Activated naive CD4-positive, alpha-beta T cell treated with anti-CD3 and anti-CD28 coated beads, Interleukin-2, amount 50 U/mL, for 24 hours (primary cell): ENCODE measurements at regions not wholly inside any gene's neighbourhood (a gene's known extent, or its start where the extent isn't known, plus 50 kb on each side); places are given as distances from the start of the nearest gene placed in this dataset.

ENCODE experiments used
- H3K27ac Mint-ChIP-seq: one replicate; pipeline ENCODE4 v1.8.0; 2021; ENCODE audit warnings: mild to moderate bottlenecking, mixed read lengths
- H3K27me3 Mint-ChIP-seq: one replicate; pipeline ENCODE4 v1.8.0; 2021; ENCODE audit warnings: mixed read lengths
- H3K36me3 Mint-ChIP-seq: one replicate; pipeline ENCODE4 v1.8.0; 2021; ENCODE audit warnings: mixed read lengths
- H3K4me1 Mint-ChIP-seq: one replicate; pipeline ENCODE4 v1.8.0; 2021; ENCODE audit warnings: mixed read lengths
- H3K4me3 Mint-ChIP-seq: one replicate; pipeline ENCODE4 v1.8.0; 2021; ENCODE audit warnings: mild to moderate bottlenecking, mixed read lengths
- H3K9me3 Mint-ChIP-seq: one replicate; pipeline ENCODE4 v1.8.0; 2021; ENCODE audit warnings: mixed read lengths

DNA sequence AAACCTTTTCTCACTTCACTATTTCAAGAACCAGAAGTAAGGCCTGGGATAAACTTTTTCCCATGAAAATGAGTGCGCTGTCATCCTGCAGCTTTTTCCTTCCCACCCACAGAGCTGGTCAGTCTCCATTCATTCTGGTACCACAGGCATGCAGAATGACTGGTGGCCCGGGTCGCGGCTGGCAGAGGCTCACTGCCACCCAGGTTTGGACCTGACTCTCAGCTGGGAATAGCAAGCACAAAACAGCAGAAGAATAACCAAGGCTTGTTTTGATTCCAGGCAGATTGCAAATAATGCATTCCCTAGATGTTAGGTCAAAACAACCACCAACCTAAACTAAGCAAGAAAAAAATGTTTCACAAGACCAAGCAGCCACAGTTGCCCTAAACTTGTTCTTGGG, 190.5 kb upstream of the NRP1 start:
- H3K27ac Mint-ChIP-seq: no peak overlapping the region
- H3K4me1 Mint-ChIP-seq: no peaks in the 10 kb centered on the region
- H3K27me3 Mint-ChIP-seq: peaks cover 8% of the 10 kb centered on the region
- no peak overlapping the region for H3K4me3 Mint-ChIP-seq
- no peaks in the 10 kb centered on the region for H3K36me3 Mint-ChIP-seq
- peaks cover 5% of the 10 kb centered on the region for H3K9me3 Mint-ChIP-seq

- Mint-ChIP-seq H3K27ac (no peak overlapping the region), H3K4me1 (no peaks in the 10 kb centered on the region), H3K27me3 (peaks cover 12% of the 10 kb centered on the region)
Measured at GRCh38 chr10:33524041-33524440, 189.6 kb upstream of the NRP1 start.

GRCh38 chr10:33523236-33523792, 188.8 kb upstream of the NRP1 start:
- Mint-ChIP-seq H3K27me3 (peaks cover 16% of the 10 kb centered on the region), H3K4me1 (no peaks in the 10 kb centered on the region), H3K27ac (no peak overlapping the region), H3K36me3 (no peaks in the 10 kb centered on the region), H3K9me3 (no peaks in the 10 kb centered on the region), H3K4me3 (no peak overlapping the region)

More at GRCh38 chr10:33524041-33524440, 189.6 kb upstream of the NRP1 start:
- H3K36me3 Mint-ChIP-seq: no peaks in the 10 kb centered on the region
- peaks cover under 1% of the 10 kb centered on the region for H3K9me3 Mint-ChIP-seq
- H3K4me3 Mint-ChIP-seq: no peak overlapping the region

DNA sequence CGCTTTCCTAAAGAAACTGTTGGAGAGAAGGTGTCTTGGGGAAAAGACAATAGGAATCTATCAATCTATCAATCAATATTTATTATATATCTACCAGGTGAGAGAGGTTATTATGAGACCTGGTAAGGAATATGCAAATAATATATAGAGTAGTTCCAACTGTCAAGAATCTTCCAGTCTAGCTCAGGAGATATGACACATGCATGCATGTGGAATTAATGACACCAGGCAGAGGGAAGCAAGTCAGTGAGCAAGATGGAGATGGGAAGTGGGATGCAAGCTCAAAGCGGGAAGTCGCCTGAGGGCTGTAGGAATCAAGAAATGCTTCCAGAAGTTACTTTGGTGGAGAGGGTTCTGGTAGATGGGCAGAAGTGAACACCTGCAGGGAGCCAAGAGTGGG, 187.4 kb upstream of the NRP1 start:
- no peak overlapping the region for H3K4me3 Mint-ChIP-seq
- no peaks in the 10 kb centered on the region for H3K4me1 Mint-ChIP-seq
- H3K27me3 Mint-ChIP-seq: peaks cover 16% of the 10 kb centered on the region
- H3K36me3 Mint-ChIP-seq: no peaks in the 10 kb centered on the region
- no peak overlapping the region for H3K27ac Mint-ChIP-seq
- H3K9me3 Mint-ChIP-seq: no peaks in the 10 kb centered on the region

GRCh38 chr10:33521062-33521461, 186.6 kb upstream of the NRP1 start:
- no peak overlapping the region for H3K4me3 Mint-ChIP-seq
- H3K4me1 Mint-ChIP-seq: no peaks in the 10 kb centered on the region
- H3K27me3 Mint-ChIP-seq: peaks cover 16% of the 10 kb centered on the region
- no peak overlapping the region for H3K27ac Mint-ChIP-seq
- H3K36me3 Mint-ChIP-seq: no peaks in the 10 kb centered on the region
- no peaks in the 10 kb centered on the region for H3K9me3 Mint-ChIP-seq

- no peaks in the 10 kb centered on the region for H3K36me3 Mint-ChIP-seq
- no peak overlapping the region for H3K27ac Mint-ChIP-seq
- H3K4me1 Mint-ChIP-seq: no peaks in the 10 kb centered on the region
- H3K27me3 Mint-ChIP-seq: peaks cover 16% of the 10 kb centered on the region
- no peak overlapping the region for H3K4me3 Mint-ChIP-seq
- no peaks in the 10 kb centered on the region for H3K9me3 Mint-ChIP-seq
Measured at GRCh38 chr10:33520223-33520622, 185.8 kb upstream of the NRP1 start.

DNA sequence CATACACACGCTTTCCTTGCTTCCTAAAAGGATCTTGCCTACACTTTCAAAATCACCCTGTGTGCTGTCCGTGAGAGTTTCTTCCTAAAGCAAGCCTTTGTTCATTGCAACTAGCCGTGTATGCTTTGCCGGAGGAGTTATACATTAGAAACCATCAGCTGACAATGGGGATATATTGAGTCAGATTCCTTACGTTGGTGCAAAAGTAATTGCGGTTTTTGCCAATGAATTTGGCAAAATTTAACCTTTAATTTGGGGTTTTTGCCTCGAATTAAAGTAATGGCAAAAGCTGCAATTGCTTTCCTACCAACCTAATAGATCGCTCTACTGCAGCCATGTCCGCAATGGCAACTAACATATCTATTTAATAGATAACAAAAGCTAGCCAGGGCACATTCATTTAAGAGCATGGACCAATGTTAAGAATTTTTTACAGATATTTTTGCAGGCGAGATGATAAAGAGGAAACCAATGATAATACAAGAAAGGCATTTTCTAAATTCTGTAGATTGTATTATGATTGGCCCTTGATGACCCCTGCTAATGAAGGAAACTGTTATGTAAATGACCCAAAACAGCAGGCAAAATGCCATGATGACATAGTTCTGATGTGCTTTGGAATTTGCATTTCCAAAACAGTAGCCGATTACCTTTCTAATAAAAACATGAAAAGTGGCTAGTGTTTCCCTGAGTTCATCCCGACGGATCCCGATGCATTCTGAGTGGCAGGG, 184.8 kb upstream of the NRP1 start:
- H3K36me3 Mint-ChIP-seq: no peaks in the 10 kb centered on the region
- no peak overlapping the region for H3K4me3 Mint-ChIP-seq
- H3K27ac Mint-ChIP-seq: no peak overlapping the region
- H3K27me3 Mint-ChIP-seq: peaks cover 16% of the 10 kb centered on the region
- H3K4me1 Mint-ChIP-seq: no peaks in the 10 kb centered on the region
- H3K9me3 Mint-ChIP-seq: no peaks in the 10 kb centered on the region

DNA sequence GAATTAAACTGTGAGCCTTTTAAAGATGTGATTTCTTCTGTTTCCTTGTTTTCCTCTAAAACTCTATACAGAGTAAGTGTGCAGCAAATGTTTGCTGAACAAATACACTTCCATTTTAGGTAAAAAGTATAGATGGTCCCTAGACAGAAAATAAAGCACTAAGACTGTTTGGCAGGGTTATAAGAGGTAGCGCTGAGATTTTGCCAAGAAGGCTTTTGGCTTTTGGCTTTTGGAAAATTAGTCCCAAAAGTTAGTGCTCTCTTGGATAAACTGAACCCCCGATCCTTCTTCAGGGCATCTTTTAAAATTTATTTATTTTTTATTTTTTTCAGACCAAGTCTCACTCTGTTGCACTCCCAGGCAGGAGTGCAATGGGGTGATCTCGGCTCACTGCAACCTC, 175.7 kb upstream of the NRP1 start:
- Mint-ChIP-seq H3K9me3 (no peaks in the 10 kb centered on the region), H3K4me1 (no peaks in the 10 kb centered on the region), H3K27ac (no peak overlapping the region), H3K27me3 (peaks cover 11% of the 10 kb centered on the region), H3K36me3 (no peaks in the 10 kb centered on the region), H3K4me3 (no peak overlapping the region)

DNA sequence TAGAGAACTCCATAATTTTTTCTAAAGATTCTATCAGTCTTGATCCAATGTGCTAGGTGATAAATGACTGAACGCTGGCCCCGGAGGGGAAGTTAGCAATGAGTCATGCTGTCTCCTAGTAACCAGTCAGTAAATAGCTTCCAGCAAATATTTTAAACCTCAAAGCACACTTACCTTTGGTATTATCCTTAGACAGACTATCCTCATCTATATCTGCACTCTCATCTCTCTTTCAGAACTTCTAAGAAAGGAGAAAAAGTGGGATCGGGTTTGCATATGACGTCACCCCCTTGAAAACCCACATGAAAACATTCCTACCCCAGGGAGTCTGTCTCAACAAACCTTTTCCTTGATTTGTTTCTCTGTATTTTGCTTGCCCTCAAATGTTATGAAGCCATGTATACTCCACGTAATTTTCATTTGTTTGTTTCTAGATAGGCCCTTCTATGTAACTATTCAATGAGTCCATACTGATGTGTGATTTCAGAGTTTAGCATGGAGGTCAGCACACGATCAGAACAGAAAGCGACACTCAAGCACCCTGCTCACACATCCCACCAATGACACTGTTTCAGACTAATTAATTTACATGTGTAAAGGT, 174.9 kb upstream of the NRP1 start:
- H3K4me3 Mint-ChIP-seq: no peak overlapping the region
- H3K36me3 Mint-ChIP-seq: no peaks in the 10 kb centered on the region
- no peak overlapping the region for H3K27ac Mint-ChIP-seq
- peaks cover 11% of the 10 kb centered on the region for H3K27me3 Mint-ChIP-seq
- no peaks in the 10 kb centered on the region for H3K4me1 Mint-ChIP-seq
- no peaks in the 10 kb centered on the region for H3K9me3 Mint-ChIP-seq

DNA sequence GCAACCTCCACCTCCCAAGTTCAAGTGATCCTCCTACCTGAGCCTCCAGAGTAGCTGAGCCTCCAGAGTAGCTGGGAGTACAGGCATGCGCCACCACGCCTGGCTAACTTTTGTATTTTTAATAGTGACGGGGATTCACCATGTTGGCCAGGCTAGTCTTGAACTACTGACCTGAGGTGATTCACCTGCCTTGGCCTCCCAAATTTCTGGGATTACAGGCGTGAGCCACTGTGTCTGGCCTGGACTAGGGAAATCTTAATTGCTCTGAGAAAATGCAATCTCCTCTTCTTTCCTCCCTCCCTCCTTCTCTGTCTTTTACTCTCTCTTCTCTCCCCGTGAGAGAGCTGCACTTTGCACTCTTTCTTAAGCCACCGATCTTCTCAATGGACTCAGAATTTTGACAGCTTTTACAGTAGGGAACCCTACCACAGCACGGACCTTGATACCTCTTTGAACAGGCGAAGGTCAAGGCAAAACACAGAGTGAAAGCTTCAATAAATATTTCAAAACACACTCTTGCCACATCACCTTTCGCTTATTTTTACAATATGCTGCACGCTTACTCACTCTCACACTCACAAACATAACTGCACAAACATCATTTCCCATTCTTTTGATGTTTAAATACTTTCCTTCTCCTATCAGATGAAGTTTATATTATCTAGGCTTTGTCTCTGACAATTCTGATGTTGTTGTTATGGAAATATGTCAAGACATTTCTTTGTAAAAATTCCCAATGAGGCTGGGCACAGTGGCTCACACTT, 173.4 kb upstream of the NRP1 start:
- Mint-ChIP-seq H3K4me3 (no peak overlapping the region), H3K27ac (no peak overlapping the region), H3K36me3 (no peaks in the 10 kb centered on the region), H3K4me1 (no peaks in the 10 kb centered on the region), H3K27me3 (peaks cover 16% of the 10 kb centered on the region), H3K9me3 (peaks cover 5% of the 10 kb centered on the region)

GRCh38 chr10:33506838-33507661, 172.6 kb upstream of the NRP1 start:
- Mint-ChIP-seq H3K4me3 (no peak overlapping the region), H3K27me3 (peaks cover 18% of the 10 kb centered on the region), H3K27ac (no peak overlapping the region), H3K9me3 (peaks cover 5% of the 10 kb centered on the region), H3K4me1 (no peaks in the 10 kb centered on the region), H3K36me3 (no peaks in the 10 kb centered on the region)

DNA sequence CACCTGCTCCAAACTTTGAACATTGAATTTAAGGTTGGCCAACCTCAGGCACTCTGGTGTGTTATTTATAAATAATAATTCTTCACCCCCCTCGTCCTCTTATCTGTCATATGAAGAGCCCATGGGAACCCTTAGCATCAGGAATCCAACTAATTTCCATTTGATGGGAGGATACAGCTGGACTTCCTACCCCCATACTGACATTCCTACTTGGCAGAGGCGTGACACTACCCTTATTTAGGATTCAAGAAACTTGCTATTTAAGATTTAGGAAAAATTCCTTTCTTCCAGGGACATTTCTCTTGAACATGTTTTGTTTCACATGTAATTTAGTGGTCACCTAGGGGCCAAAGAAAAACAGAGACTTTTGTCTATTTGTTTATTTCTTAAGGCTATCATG, 171.9 kb upstream of the NRP1 start:
- no peaks in the 10 kb centered on the region for H3K4me1 Mint-ChIP-seq
- H3K9me3 Mint-ChIP-seq: peaks cover 5% of the 10 kb centered on the region
- H3K36me3 Mint-ChIP-seq: no peaks in the 10 kb centered on the region
- peaks cover 18% of the 10 kb centered on the region for H3K27me3 Mint-ChIP-seq
- H3K27ac Mint-ChIP-seq: no peak overlapping the region
- no peak overlapping the region for H3K4me3 Mint-ChIP-seq

DNA sequence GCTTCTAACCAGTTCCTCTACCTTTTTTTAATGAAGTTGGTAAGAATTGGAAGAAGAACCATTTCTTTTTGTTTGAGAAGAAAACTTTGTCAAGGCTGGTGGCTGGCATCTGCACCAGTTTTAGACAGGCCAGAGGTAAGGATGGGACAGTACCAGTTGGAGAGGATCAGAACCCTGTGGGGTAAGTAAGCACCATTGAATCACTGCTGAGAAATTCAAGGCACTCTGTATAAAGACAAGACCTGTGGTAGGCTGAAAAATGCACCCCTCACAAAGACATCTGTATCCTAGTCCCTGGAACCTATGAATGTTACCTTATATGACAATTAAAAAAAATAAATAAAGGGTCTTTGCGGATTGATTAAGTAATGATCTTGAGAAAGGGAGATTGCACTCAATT, 166.7 kb upstream of the NRP1 start:
- H3K4me1 Mint-ChIP-seq: no peaks in the 10 kb centered on the region
- H3K9me3 Mint-ChIP-seq: peaks cover 5% of the 10 kb centered on the region
- no peaks in the 10 kb centered on the region for H3K36me3 Mint-ChIP-seq
- peaks cover 10% of the 10 kb centered on the region for H3K27me3 Mint-ChIP-seq
- no peak overlapping the region for H3K27ac Mint-ChIP-seq
- H3K4me3 Mint-ChIP-seq: no peak overlapping the region

GRCh38 chr10:33498391-33498891, 164.0 kb upstream of the NRP1 start:
- H3K4me1 Mint-ChIP-seq: no peaks in the 10 kb centered on the region
- H3K9me3 Mint-ChIP-seq: no peaks in the 10 kb centered on the region
- no peaks in the 10 kb centered on the region for H3K36me3 Mint-ChIP-seq
- no peak overlapping the region for H3K4me3 Mint-ChIP-seq
- no peak overlapping the region for H3K27ac Mint-ChIP-seq
- peaks cover 4% of the 10 kb centered on the region for H3K27me3 Mint-ChIP-seq

DNA sequence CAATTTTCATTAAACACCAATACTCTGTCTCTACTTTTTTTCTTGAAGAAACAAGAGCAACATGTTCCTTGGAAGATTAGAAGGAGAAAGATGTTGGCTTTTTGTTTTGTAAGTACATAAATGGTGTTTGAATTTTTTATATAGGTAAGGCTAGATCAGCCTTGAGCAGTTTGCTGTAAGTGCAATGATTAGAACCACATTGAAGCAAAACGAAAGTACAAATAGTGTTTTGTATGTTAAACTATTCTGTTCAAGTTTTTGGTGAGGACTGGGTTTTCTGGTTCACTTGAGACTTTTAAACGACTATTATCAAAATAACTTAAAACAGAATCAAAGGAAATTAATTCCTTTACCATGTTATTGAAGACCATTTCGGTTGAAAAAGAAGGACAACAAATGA, 162.9 kb upstream of the NRP1 start:
- H3K4me1 Mint-ChIP-seq: no peaks in the 10 kb centered on the region
- H3K27ac Mint-ChIP-seq: no peak overlapping the region
- H3K27me3 Mint-ChIP-seq: peaks cover 2% of the 10 kb centered on the region
- no peaks in the 10 kb centered on the region for H3K36me3 Mint-ChIP-seq
- H3K4me3 Mint-ChIP-seq: no peak overlapping the region
- no peaks in the 10 kb centered on the region for H3K9me3 Mint-ChIP-seq
